CD8-positive, alpha-beta memory T cell (primary cell): ENCODE measurements at regions not wholly inside any gene's neighbourhood (a gene's known extent, or its start where the extent isn't known, plus 50 kb on each side); places are given as distances from the start of the nearest gene placed in this dataset.

Experiments
- CTCF ChIA-PET: fragments of 350-600 bp; sonication (Branson Sonifier 250); formaldehyde crosslinking; loops from one replicate; lab custom pipeline; 2021; ENCODE audit warnings: antibody characterized with exemption; lab: Charles Lee
- POLR2A ChIA-PET: fragments of 350-600 bp; sonication (Branson Sonifier 250); formaldehyde crosslinking; loops from one replicate; lab custom pipeline; 2021; ENCODE audit warnings: antibody characterized with exemption; lab: Charles Lee
- DNase-seq, 5 donors: peaks; one replicate each; pipeline versions ENCODE4 v3.0.0 to v3.0.0-alpha.2; 2020 to 2022; ENCODE audit warnings: mixed read lengths in 1 of 5
- H3K27ac ChIP-seq: one replicate; pipeline ENCODE4 v1.7.0; 2013; ENCODE audit warnings: low read depth, mild to moderate bottlenecking, low read length, moderate library complexity
- H3K27me3 ChIP-seq: 2 replicates; pipeline ENCODE4 v1.7.0; 2013; ENCODE audit warnings: low read length, mild to moderate bottlenecking; ENCODE audit not compliant: insufficient read depth, poor library complexity, severe bottlenecking
- H3K36me3 ChIP-seq: 2 replicates; pipeline ENCODE4 v1.7.0; 2013; ENCODE audit warnings: mild to moderate bottlenecking, low read length, moderate library complexity; ENCODE audit not compliant: insufficient read depth
- H3K4me1 ChIP-seq: 2 replicates; pipeline ENCODE4 v1.7.0; 2013; ENCODE audit warnings: mild to moderate bottlenecking, low read length, moderate library complexity; ENCODE audit not compliant: insufficient read depth
- H3K4me3 ChIP-seq: 2 replicates; pipeline ENCODE4 v1.7.0; 2013; ENCODE audit warnings: mild to moderate bottlenecking, low read length
- H3K9me3 ChIP-seq: 2 replicates; pipeline ENCODE4 v1.7.0; 2013; ENCODE audit warnings: mild to moderate bottlenecking, low read length
- H3K27ac Mint-ChIP-seq, 8 donors: one replicate each; pipeline ENCODE4 v1.8.0; 2020 to 2021; ENCODE audit warnings: mixed read lengths in 8 of 8, mild to moderate bottlenecking in 6 of 8, inconsistent platforms in 3 of 8, moderate library complexity in 3 of 8
- H3K27me3 Mint-ChIP-seq, 2 donors: one replicate each; pipeline ENCODE4 v1.8.0; 2020 to 2021; ENCODE audit warnings: mixed read lengths in 2 of 2, mild to moderate bottlenecking in 1 of 2, moderate library complexity in 1 of 2
- H3K36me3 Mint-ChIP-seq, 3 donors: one replicate each; pipeline ENCODE4 v1.8.0; 2020 to 2021; ENCODE audit warnings: mixed read lengths in 3 of 3, inconsistent platforms in 1 of 3, mild to moderate bottlenecking in 1 of 3
- H3K4me1 Mint-ChIP-seq, 3 donors: one replicate each; pipeline ENCODE4 v1.8.0; 2020 to 2021; ENCODE audit warnings: mixed read lengths in 3 of 3, inconsistent platforms in 1 of 3, mild to moderate bottlenecking in 1 of 3
- H3K4me3 Mint-ChIP-seq, 7 donors: one replicate each; pipeline ENCODE4 v1.8.0; 2020 to 2021; ENCODE audit warnings: mixed read lengths in 7 of 7, mild to moderate bottlenecking in 6 of 7, moderate library complexity in 4 of 7, inconsistent platforms in 2 of 7
- H3K9me3 Mint-ChIP-seq, 5 donors: one replicate each; pipeline ENCODE4 v1.8.0; 2020 to 2022; ENCODE audit warnings: mixed read lengths in 5 of 5, mild to moderate bottlenecking in 3 of 5, moderate library complexity in 2 of 5, inconsistent platforms in 1 of 5

- Histone ChIP-seq H3K27ac (no peak overlapping the region), H3K36me3 (no peaks in the 10 kb centered on the region), H3K4me1 (no peaks in the 10 kb centered on the region), H3K9me3 (no peaks in the 10 kb centered on the region), H3K27me3 (no peaks in the 10 kb centered on the region), H3K4me3 (no peak overlapping the region)
- no peaks in the 10 kb centered on the region for H3K9me3 Mint-ChIP-seq
- POLR2A ChIA-PET: interaction anchor here (0.7 kb wide), 1 partner anchor 137 kb away, joined by 3 read pairs; no protein-coding TSS in a partner anchor
- H3K27me3 Mint-ChIP-seq: peaks cover 2 to 13% of the 10 kb centered on the region in 2 donors
- CTCF ChIA-PET: interaction anchor here (0.9 kb wide), 1 partner anchor 11 kb away, joined by 3 read pairs; no protein-coding TSS in a partner anchor
- H3K4me3 Mint-ChIP-seq: no peak overlapping the region
- no peak overlapping the region for H3K27ac Mint-ChIP-seq
- H3K4me1 Mint-ChIP-seq: no peaks in the 10 kb centered on the region
- DNase-seq: no peak
- no peaks in the 10 kb centered on the region for H3K36me3 Mint-ChIP-seq
Observed at GRCh38 chr3:87977765-87978164, 81.0 kb downstream of the CGGBP1 start.

- no peaks in the 10 kb centered on the region for H3K36me3 ChIP-seq
- H3K27me3 ChIP-seq: no peaks in the 10 kb centered on the region
- DNase-seq: no peak
- no peaks in the 10 kb centered on the region for H3K4me1 ChIP-seq
- no peak overlapping the region for H3K4me3 ChIP-seq
- H3K4me1 Mint-ChIP-seq: no peaks in the 10 kb centered on the region
- H3K27me3 Mint-ChIP-seq: peaks cover 2 to 13% of the 10 kb centered on the region in 2 donors
- H3K27ac Mint-ChIP-seq: no peak overlapping the region
- no peaks in the 10 kb centered on the region for H3K36me3 Mint-ChIP-seq
- no peak overlapping the region for H3K27ac ChIP-seq
- H3K9me3 ChIP-seq: no peaks in the 10 kb centered on the region
- H3K4me3 Mint-ChIP-seq: no peak overlapping the region
- POLR2A ChIA-PET: no interaction called here
- CTCF ChIA-PET: no interaction called here
- H3K9me3 Mint-ChIP-seq: no peaks in the 10 kb centered on the region
Observed at GRCh38 chr3:87975716-87976115, 83.1 kb downstream of the CGGBP1 start.

GRCh38 chr3:87973906-87974305 is 84.9 kb downstream of the CGGBP1 start:
- no peak overlapping the region for H3K27ac ChIP-seq
- H3K4me3 ChIP-seq: no peak overlapping the region
- Mint-ChIP-seq H3K9me3 (no peaks in the 10 kb centered on the region), H3K4me3 (no peak overlapping the region), H3K4me1 (no peaks in the 10 kb centered on the region), H3K36me3 (no peaks in the 10 kb centered on the region), H3K27me3 (peaks cover 2 to 13% of the 10 kb centered on the region in 2 donors), H3K27ac (no peak overlapping the region)
- H3K4me1 ChIP-seq: no peaks in the 10 kb centered on the region
- ChIA-PET POLR2A (no interaction called here), CTCF (no interaction called here)
- H3K27me3 ChIP-seq: no peaks in the 10 kb centered on the region
- no peak for DNase-seq
- no peaks in the 10 kb centered on the region for H3K9me3 ChIP-seq
- no peaks in the 10 kb centered on the region for H3K36me3 ChIP-seq

GRCh38 chr3:87969620-87970019 is 89.2 kb downstream of the CGGBP1 start:
- H3K4me1 Mint-ChIP-seq: no peaks in the 10 kb centered on the region
- H3K27ac Mint-ChIP-seq: no peak overlapping the region
- H3K36me3 ChIP-seq: no peaks in the 10 kb centered on the region
- no peaks in the 10 kb centered on the region for H3K27me3 ChIP-seq
- H3K4me1 ChIP-seq: no peaks in the 10 kb centered on the region
- POLR2A ChIA-PET: no interaction called here
- H3K9me3 ChIP-seq: no peaks in the 10 kb centered on the region
- H3K27me3 Mint-ChIP-seq: peaks cover 0 to 7% of the 10 kb centered on the region in 2 donors
- no peak overlapping the region for H3K27ac ChIP-seq
- no peaks in the 10 kb centered on the region for H3K36me3 Mint-ChIP-seq
- H3K4me3 ChIP-seq: no peak overlapping the region
- CTCF ChIA-PET: no interaction called here
- H3K9me3 Mint-ChIP-seq: no peaks in the 10 kb centered on the region
- DNase-seq: no peak
- no peak overlapping the region for H3K4me3 Mint-ChIP-seq

- Mint-ChIP-seq H3K36me3 (no peaks in the 10 kb centered on the region), H3K9me3 (no peaks in the 10 kb centered on the region), H3K27ac (no peak overlapping the region), H3K4me3 (no peak overlapping the region), H3K4me1 (no peaks in the 10 kb centered on the region), H3K27me3 (peaks cover 1% of the 10 kb centered on the region in 2 donors)
- no peak overlapping the region for H3K4me3 ChIP-seq
- no peaks in the 10 kb centered on the region for H3K9me3 ChIP-seq
- no peaks in the 10 kb centered on the region for H3K27me3 ChIP-seq
- H3K36me3 ChIP-seq: no peaks in the 10 kb centered on the region
- ChIA-PET CTCF (no interaction called here), POLR2A (no interaction called here)
- H3K4me1 ChIP-seq: no peaks in the 10 kb centered on the region
- no peak overlapping the region for H3K27ac ChIP-seq
- DNase-seq: no peak
Observed at GRCh38 chr3:87968668-87969067, 90.1 kb downstream of the CGGBP1 start.

GRCh38 chr3:87958289-87958688 is 100.5 kb downstream of the CGGBP1 start:
- H3K36me3 Mint-ChIP-seq: no peaks in the 10 kb centered on the region
- DNase-seq: no peak
- no peaks in the 10 kb centered on the region for H3K36me3 ChIP-seq
- no peak overlapping the region for H3K27ac Mint-ChIP-seq
- no peaks in the 10 kb centered on the region for H3K9me3 ChIP-seq
- H3K4me3 ChIP-seq: no peak overlapping the region
- no peak overlapping the region for H3K4me3 Mint-ChIP-seq
- POLR2A ChIA-PET: no interaction called here
- H3K4me1 Mint-ChIP-seq: no peaks in the 10 kb centered on the region
- H3K4me1 ChIP-seq: no peaks in the 10 kb centered on the region
- no peak overlapping the region for H3K27ac ChIP-seq
- no peaks in the 10 kb centered on the region for H3K27me3 ChIP-seq
- peaks cover 0 to 3% (median 0%) of the 10 kb centered on the region in 5 donors for H3K9me3 Mint-ChIP-seq
- CTCF ChIA-PET: no interaction called here
- peaks cover 6 to 24% of the 10 kb centered on the region in 2 donors for H3K27me3 Mint-ChIP-seq

GRCh38 chr3:87957575-87957974 is 101.2 kb downstream of the CGGBP1 start:
- no peak overlapping the region for H3K4me3 Mint-ChIP-seq
- Histone ChIP-seq H3K36me3 (no peaks in the 10 kb centered on the region), H3K4me3 (no peak overlapping the region), H3K4me1 (no peaks in the 10 kb centered on the region), H3K27me3 (no peaks in the 10 kb centered on the region), H3K27ac (no peak overlapping the region), H3K9me3 (no peaks in the 10 kb centered on the region)
- POLR2A ChIA-PET: no interaction called here
- no peak overlapping the region for H3K27ac Mint-ChIP-seq
- no peaks in the 10 kb centered on the region for H3K4me1 Mint-ChIP-seq
- no peaks in the 10 kb centered on the region for H3K36me3 Mint-ChIP-seq
- H3K9me3 Mint-ChIP-seq: peaks cover 0 to 3% (median 0%) of the 10 kb centered on the region in 5 donors
- CTCF ChIA-PET: no interaction called here
- peaks cover 6 to 23% of the 10 kb centered on the region in 2 donors for H3K27me3 Mint-ChIP-seq
- no peak for DNase-seq

GRCh38 chr3:87949879-87950208 is 109.0 kb downstream of the CGGBP1 start:
- H3K9me3 Mint-ChIP-seq: no peaks in the 10 kb centered on the region
- no peaks in the 10 kb centered on the region for H3K36me3 Mint-ChIP-seq
- Histone ChIP-seq H3K4me1 (no peaks in the 10 kb centered on the region), H3K27ac (no peak overlapping the region), H3K9me3 (no peaks in the 10 kb centered on the region), H3K4me3 (no peak overlapping the region), H3K36me3 (no peaks in the 10 kb centered on the region), H3K27me3 (no peaks in the 10 kb centered on the region)
- no peak overlapping the region for H3K27ac Mint-ChIP-seq
- peaks cover 7 to 17% of the 10 kb centered on the region in 2 donors for H3K27me3 Mint-ChIP-seq
- ChIA-PET CTCF (no interaction called here), POLR2A (no interaction called here)
- no peaks in the 10 kb centered on the region for H3K4me1 Mint-ChIP-seq
- H3K4me3 Mint-ChIP-seq: no peak overlapping the region
- no peak for DNase-seq
